ENCODE measurements at regions not wholly inside any gene's neighbourhood (a gene's known extent, or its start where the extent isn't known, plus 50 kb on each side); places are given as distances from the start of the nearest gene placed in this dataset.

GRCh38 chr6:167444602-167445346, 119.9 kb downstream of the TTLL2 start:
- no peak for DNase-seq

- no peak for DNase-seq
Measured at GRCh38 chr6:167445568-167445967, 120.7 kb downstream of the TTLL2 start.

- DNase-seq, result no peak
Measured at GRCh38 chr6:167446046-167446445, 121.2 kb downstream of the TTLL2 start.

GRCh38 chr6:167446971-167447370, 122.1 kb downstream of the TTLL2 start:
- DNase-seq, result no peak

GRCh38 chr6:167448378-167448777, 123.5 kb downstream of the TTLL2 start:
- DNase-seq, result no peak

GRCh38 chr6:167449094-167449861, 124.4 kb downstream of the TTLL2 start:
- no peak for DNase-seq

GRCh38 chr6:167450626-167451025, 125.7 kb downstream of the TTLL2 start:
- DNase-seq, result no peak

- DNase-seq, result no peak
Measured at GRCh38 chr6:167452338-167453081, 127.6 kb downstream of the TTLL2 start.

GRCh38 chr6:167453082-167453446, 128.2 kb downstream of the TTLL2 start:
- DNase-seq, result no peak

- DNase-seq, result no peak
Measured at GRCh38 chr6:167454003-167454402, 129.1 kb downstream of the TTLL2 start.

- no peak for DNase-seq
Measured at GRCh38 chr6:167455371-167455770, 130.5 kb downstream of the TTLL2 start.

GRCh38 chr6:167462514-167463312, 137.8 kb downstream of the TTLL2 start:
- no peak for DNase-seq

- DNase-seq, result no peak
Measured at GRCh38 chr6:167464177-167464576, 139.3 kb downstream of the TTLL2 start.

GRCh38 chr6:167465482-167465881, 140.6 kb downstream of the TTLL2 start:
- DNase-seq, result no peak

- no peak for DNase-seq
Measured at GRCh38 chr6:167467282-167467681, 142.4 kb downstream of the TTLL2 start.

- no peak for DNase-seq
Measured at GRCh38 chr6:167467793-167468431, 143.0 kb downstream of the TTLL2 start.

GRCh38 chr6:167469101-167469500, 144.2 kb downstream of the TTLL2 start:
- no peak for DNase-seq

- DNase-seq, result no peak
Measured at GRCh38 chr6:167469672-167470071, 144.8 kb downstream of the TTLL2 start.

GRCh38 chr6:167470101-167470835, 145.4 kb downstream of the TTLL2 start:
- no peak for DNase-seq

- no peak for DNase-seq
Measured at GRCh38 chr6:167470836-167471547, 146.1 kb downstream of the TTLL2 start.

GRCh38 chr6:167471548-167471930, 146.7 kb downstream of the TTLL2 start:
- DNase-seq, result no peak

All from CD4-positive, alpha-beta T cell treated with Interleukin-4 for 4 hours (primary cell).